MCF 10A (cell line): ENCODE measurements at regions not wholly inside any gene's neighbourhood (a gene's known extent, or its start where the extent isn't known, plus 50 kb on each side); places are given as distances from the start of the nearest gene placed in this dataset.

ENCODE experiments used
- BruUV-seq: library from RNA; stranded (reverse); fragments of 400-500 nt; replicated peaks from 2 replicates; lab custom pipeline; 2021; lab: Mats Ljungman, UMichigan
- CTCF ChIA-PET: fragments of 300-600 bp; sonication (Branson Sonifier 250); formaldehyde crosslinking; extraction: SDS; loops from one replicate; lab custom pipeline; 2021; ENCODE audit warnings: antibody characterized with exemption, inconsistent platforms; lab: Yijun Ruan, JAX
- POLR2A ChIA-PET: fragments of 300-600, 350-650 bp; sonication (Branson Sonifier 250); formaldehyde crosslinking; extraction: SDS; loops from one replicate; lab custom pipeline; 2020; ENCODE audit warnings: antibody characterized with exemption, inconsistent platforms; lab: Yijun Ruan, JAX
- DNase-seq: peaks from one replicate; pipeline ENCODE4 v3.0.0-alpha.2; 2018; ENCODE audit not compliant: unreplicated experiment
- H3K27ac Mint-ChIP-seq: one replicate; pipeline ENCODE4 v1.8.0; 2022; ENCODE audit warnings: mild to moderate bottlenecking, low read depth, mixed read lengths; ENCODE audit not compliant: unreplicated experiment
- H3K27me3 Mint-ChIP-seq: one replicate; pipeline ENCODE4 v1.8.0; 2022; ENCODE audit warnings: mixed read lengths; ENCODE audit not compliant: insufficient read depth, unreplicated experiment
- H3K36me3 Mint-ChIP-seq: one replicate; pipeline ENCODE4 v1.8.0; 2022; ENCODE audit warnings: mild to moderate bottlenecking, moderate library complexity, mixed read lengths; ENCODE audit not compliant: insufficient read depth, unreplicated experiment
- H3K4me1 Mint-ChIP-seq: one replicate; pipeline ENCODE4 v1.8.0; 2022; ENCODE audit warnings: mixed read lengths; ENCODE audit not compliant: insufficient read depth, unreplicated experiment
- H3K4me3 Mint-ChIP-seq: one replicate; pipeline ENCODE4 v1.8.0; 2022; ENCODE audit warnings: mild to moderate bottlenecking, moderate library complexity, mixed read lengths; ENCODE audit not compliant: unreplicated experiment
- H3K9me3 Mint-ChIP-seq: one replicate; pipeline ENCODE4 v1.8.0; 2022; ENCODE audit warnings: mixed read lengths; ENCODE audit not compliant: unreplicated experiment
- CTCF ChIP-seq: fragments of 200-600 bp; IDR thresholded peaks from one replicate; pipeline ENCODE4 v1.8.0; 2022; ENCODE audit warnings: antibody characterized with exemption, mild to moderate bottlenecking; ENCODE audit not compliant: unreplicated experiment
- intact Hi-C: fragments of 100-400 bp; cut with micrococcal nuclease; formaldehyde crosslinking; loops from 2 replicates; pipeline ENCODE4 v1.14.1; 2022

DNA sequence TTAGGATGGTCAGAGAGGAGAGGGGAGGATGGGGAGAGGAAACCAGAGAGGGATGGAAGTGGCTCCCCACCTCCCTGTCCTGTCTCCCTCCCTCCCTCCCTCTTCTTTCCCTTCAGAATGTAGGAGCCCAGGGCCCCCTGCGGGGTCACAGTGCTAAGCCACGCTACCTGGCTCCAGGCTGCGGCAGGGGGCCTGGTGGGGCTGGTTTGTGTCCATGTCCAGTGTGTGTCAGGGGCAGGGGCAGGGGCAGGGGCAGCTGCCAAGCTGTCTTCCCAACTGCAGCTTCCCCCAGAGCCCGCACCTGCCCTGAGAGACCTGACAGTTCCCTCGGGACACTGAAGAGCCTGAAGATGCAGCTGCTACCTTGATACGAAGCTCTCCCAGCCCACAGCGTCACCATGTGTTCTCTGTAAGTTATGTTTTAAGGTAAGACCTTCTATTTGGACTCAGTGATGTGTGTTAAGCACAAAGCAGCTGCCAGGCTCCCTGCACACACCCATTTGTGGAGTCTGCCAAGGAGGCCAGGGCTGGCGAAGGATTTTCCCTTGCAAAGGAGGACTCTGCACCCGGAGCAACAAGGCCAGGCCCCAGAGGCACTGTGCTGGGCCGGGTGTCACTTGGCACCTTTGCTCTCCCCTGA, 121.8 kb upstream of the SMAD3 start:
- Mint-ChIP-seq H3K27me3 (no peaks in the 10 kb centered on the region), H3K4me1 (peaks cover 12% of the 10 kb centered on the region), H3K36me3 (peaks cover 7% of the 10 kb centered on the region), H3K27ac (no peak overlapping the region), H3K4me3 (no peak overlapping the region), H3K9me3 (no peaks in the 10 kb centered on the region)
- intact Hi-C loops: no loop called here
- ChIA-PET CTCF (interaction anchor here (0.6 to 4.1 kb wide), 2 partner anchors 17 to 296 kb away, joined by 5 to 26 read pairs; no protein-coding TSS in a partner anchor), POLR2A (interaction anchor here (1.0 to 2.0 kb wide), 2 partner anchors 12 to 356 kb away, joined by 3 to 5 read pairs; no protein-coding TSS in a partner anchor)
- no peak for DNase-seq
- no peak for TF ChIP-seq CTCF
- BruUV-seq: no TSS peak

- Mint-ChIP-seq H3K4me3 (no peak overlapping the region), H3K4me1 (peaks cover 12% of the 10 kb centered on the region), H3K27me3 (no peaks in the 10 kb centered on the region), H3K36me3 (peaks cover 7% of the 10 kb centered on the region), H3K27ac (no peak overlapping the region), H3K9me3 (no peaks in the 10 kb centered on the region)
- DNase-seq: no peak
- BruUV-seq: no TSS peak
- intact Hi-C loops: no loop called here
- ChIA-PET POLR2A (interaction anchor here (1.0 to 2.0 kb wide), 2 partner anchors 13 to 356 kb away, joined by 3 to 5 read pairs; no protein-coding TSS in a partner anchor), CTCF (interaction anchor here (4.1 kb wide), 1 partner anchor 296 kb away, joined by 26 read pairs; no protein-coding TSS in a partner anchor)
- TF ChIP-seq CTCF: no peak
Measured at GRCh38 chr15:66944121-66944520, 121.3 kb upstream of the SMAD3 start.

DNA sequence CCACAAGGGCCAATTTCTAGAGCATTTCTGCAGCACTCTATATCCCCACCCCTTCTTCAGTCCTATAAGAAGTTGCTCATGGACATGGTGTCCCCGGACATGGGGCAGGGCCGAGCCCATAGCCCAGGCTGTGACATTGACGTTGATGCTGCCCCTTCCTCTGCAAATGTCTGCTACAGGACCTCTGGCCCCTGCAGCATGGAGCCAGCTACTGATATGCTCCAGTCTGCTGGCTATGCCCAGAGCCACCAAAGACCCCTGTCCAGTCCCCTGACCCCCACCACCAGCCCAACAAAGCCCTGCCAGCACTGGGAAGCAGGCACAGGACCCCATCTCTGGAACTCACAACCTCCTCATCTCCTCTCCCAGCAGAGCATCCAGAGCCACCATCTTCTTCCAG, 120.1 kb upstream of the SMAD3 start:
- ChIA-PET CTCF (interaction anchor here (0.5 to 4.1 kb wide), 15 partner anchors 15 to 1280 kb away, joined by 3 to 26 read pairs (median 5); no protein-coding TSS in a partner anchor), POLR2A (interaction anchor here (2.0 kb wide), 1 partner anchor 14 kb away, joined by 5 read pairs; no protein-coding TSS in a partner anchor)
- peaks cover 12% of the 10 kb centered on the region for H3K4me1 Mint-ChIP-seq
- intact Hi-C loops: loop anchor here (5.0 kb wide), 3 partner anchors 102 to 297 kb away; partner anchors contain the start of gene SMAD3
- no peak overlapping the region for H3K27ac Mint-ChIP-seq
- no peaks in the 10 kb centered on the region for H3K9me3 Mint-ChIP-seq
- no peaks in the 10 kb centered on the region for H3K27me3 Mint-ChIP-seq
- H3K36me3 Mint-ChIP-seq: peaks cover 7% of the 10 kb centered on the region
- no TSS peak for BruUV-seq
- TF ChIP-seq CTCF: no peak
- H3K4me3 Mint-ChIP-seq: no peak overlapping the region
- no peak for DNase-seq

DNA sequence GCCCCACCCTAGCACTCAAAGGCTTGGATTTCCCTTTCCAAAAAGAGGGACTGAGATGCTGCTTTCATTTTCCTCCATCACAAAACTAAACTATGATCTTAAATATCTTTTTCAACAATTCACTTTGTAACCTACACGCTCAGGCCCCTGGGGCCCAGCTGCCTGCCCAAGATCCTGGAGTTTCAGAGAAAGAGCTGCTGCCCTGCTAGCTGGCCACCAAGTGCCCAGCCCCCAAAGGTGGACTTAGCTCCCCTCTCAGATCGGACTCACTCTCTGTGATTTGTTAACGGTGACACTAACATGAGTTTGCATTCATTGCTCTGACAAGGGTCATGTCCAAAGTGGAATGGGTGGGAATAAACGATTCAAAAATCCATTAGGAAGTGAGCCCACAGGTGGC, 119.6 kb upstream of the SMAD3 start:
- H3K27me3 Mint-ChIP-seq: no peaks in the 10 kb centered on the region
- no TSS peak for BruUV-seq
- CTCF ChIA-PET: interaction anchor here (0.5 to 4.1 kb wide), 29 partner anchors 9 to 1280 kb away, joined by 3 to 26 read pairs (median 4); no protein-coding TSS in a partner anchor
- DNase-seq: no peak
- H3K4me3 Mint-ChIP-seq: no peak overlapping the region
- peaks cover 7% of the 10 kb centered on the region for H3K36me3 Mint-ChIP-seq
- H3K27ac Mint-ChIP-seq: no peak overlapping the region
- peaks cover 11% of the 10 kb centered on the region for H3K4me1 Mint-ChIP-seq
- no peaks in the 10 kb centered on the region for H3K9me3 Mint-ChIP-seq
- intact Hi-C loops: loop anchor here (1.0 to 5.0 kb wide), 6 partner anchors 101 to 890 kb away; partner anchors contain the start of gene SMAD3
- POLR2A ChIA-PET: interaction anchor here (0.6 to 2.8 kb wide), 3 partner anchors 10 to 358 kb away, joined by 3 to 13 read pairs (median 6); no protein-coding TSS in a partner anchor
- TF ChIP-seq CTCF: no peak
